ENCODE measurements at regions not wholly inside any gene's neighbourhood (a gene's known extent, or its start where the extent isn't known, plus 50 kb on each side); places are given as distances from the start of the nearest gene placed in this dataset.

DNA sequence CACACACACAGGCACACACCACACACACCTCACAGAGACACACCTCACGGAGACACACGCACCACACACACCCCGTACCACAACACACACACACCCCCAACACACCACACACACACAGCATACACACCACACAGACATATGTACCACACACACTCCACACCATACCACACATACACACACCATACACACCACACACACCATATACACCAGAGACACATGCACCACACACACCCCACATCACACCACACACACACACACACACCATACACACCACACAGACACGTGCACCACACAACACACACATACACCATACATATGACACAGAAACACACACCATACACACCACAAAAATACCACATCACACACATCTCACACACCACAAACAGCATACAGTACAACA lies 850.7 kb downstream of the RNF144A start:
- Mint-ChIP-seq H3K36me3 (ENCODE audit: insufficient read depth, unreplicated experiment) (no peaks in the 10 kb centered on the region), H3K4me3 (ENCODE audit: unreplicated experiment) (no peak overlapping the region), H3K4me1 (ENCODE audit: low read depth, unreplicated experiment) (no peaks in the 10 kb centered on the region), H3K27me3 (ENCODE audit: insufficient read depth, unreplicated experiment) (no peaks in the 10 kb centered on the region), H3K27ac (ENCODE audit: unreplicated experiment) (no peak overlapping the region), H3K9me3 (ENCODE audit: unreplicated experiment) (peaks cover 2% of the 10 kb centered on the region)
- intact Hi-C loops (cut with micrococcal nuclease; ENCODE audit: unreplicated experiment), result no loop called here
- no peaks in the 10 kb centered on the region for H3K4me1 ChIP-seq
- BruUV-seq (replicated peaks), result no TSS peak
- H3K9me3 ChIP-seq, result peaks cover 14% of the 10 kb centered on the region
- H3K4me3 ChIP-seq (ENCODE audit: low read depth, low read length), result no peak overlapping the region
- CTCF ChIA-PET, result no interaction called here
- no peaks in the 10 kb centered on the region for H3K36me3 ChIP-seq (ENCODE audit: control insufficient read depth, insufficient read depth, low read length)
- no peaks in the 10 kb centered on the region for H3K27me3 ChIP-seq (replicated peaks; ENCODE audit: control insufficient read depth, insufficient read depth, low read length)
- POLR2A ChIA-PET, result no interaction called here
- TF ChIP-seq, protein P1, sequence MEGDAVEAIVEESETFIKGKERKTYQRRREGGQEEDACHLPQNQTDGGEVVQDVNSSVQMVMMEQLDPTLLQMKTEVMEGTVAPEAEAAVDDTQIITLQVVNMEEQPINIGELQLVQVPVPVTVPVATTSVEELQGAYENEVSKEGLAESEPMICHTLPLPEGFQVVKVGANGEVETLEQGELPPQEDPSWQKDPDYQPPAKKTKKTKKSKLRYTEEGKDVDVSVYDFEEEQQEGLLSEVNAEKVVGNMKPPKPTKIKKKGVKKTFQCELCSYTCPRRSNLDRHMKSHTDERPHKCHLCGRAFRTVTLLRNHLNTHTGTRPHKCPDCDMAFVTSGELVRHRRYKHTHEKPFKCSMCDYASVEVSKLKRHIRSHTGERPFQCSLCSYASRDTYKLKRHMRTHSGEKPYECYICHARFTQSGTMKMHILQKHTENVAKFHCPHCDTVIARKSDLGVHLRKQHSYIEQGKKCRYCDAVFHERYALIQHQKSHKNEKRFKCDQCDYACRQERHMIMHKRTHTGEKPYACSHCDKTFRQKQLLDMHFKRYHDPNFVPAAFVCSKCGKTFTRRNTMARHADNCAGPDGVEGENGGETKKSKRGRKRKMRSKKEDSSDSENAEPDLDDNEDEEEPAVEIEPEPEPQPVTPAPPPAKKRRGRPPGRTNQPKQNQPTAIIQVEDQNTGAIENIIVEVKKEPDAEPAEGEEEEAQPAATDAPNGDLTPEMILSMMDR (IDR thresholded peaks at IDR 0.05; ENCODE audit: insufficient read depth in 1 of 2, low read depth in 1 of 2, low read length in 1 of 2, severe bottlenecking in 1 of 2, unreplicated experiment in 1 of 2), result no peak
- DNase-seq, result no peak

DNA sequence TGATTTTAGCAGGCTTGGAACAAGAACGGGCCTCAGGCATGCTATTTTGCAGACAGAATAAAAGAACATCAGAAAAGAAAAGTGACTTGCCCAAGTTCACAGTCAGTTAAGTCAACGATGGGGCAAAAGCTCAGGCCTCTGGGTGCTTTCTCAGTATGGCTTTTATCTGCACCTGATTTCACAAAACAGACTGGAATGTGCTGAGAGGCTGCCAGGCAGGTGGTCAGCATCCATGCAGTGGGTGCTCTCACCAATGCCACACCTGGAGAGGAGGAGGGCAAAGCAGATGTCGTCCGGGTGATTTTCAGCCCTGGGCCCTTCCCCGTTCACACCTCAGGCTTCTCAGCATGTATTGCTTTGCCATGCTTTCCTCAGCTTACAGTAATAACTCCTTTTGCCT lies 854.6 kb downstream of the RNF144A start:
- no TSS peak for BruUV-seq (replicated peaks)
- TF ChIP-seq, protein P1 (IDR thresholded peaks at IDR 0.05; ENCODE audit: insufficient read depth in 1 of 2, low read depth in 1 of 2, low read length in 1 of 2, severe bottlenecking in 1 of 2, unreplicated experiment in 1 of 2), result no peak
- no peaks in the 10 kb centered on the region for H3K27me3 Mint-ChIP-seq (ENCODE audit: insufficient read depth, unreplicated experiment)
- H3K4me1 ChIP-seq, result no peaks in the 10 kb centered on the region
- no peaks in the 10 kb centered on the region for H3K9me3 ChIP-seq
- no peak for DNase-seq
- H3K4me3 Mint-ChIP-seq (ENCODE audit: unreplicated experiment), result no peak overlapping the region
- no peaks in the 10 kb centered on the region for H3K36me3 Mint-ChIP-seq (ENCODE audit: insufficient read depth, unreplicated experiment)
- no peaks in the 10 kb centered on the region for H3K9me3 Mint-ChIP-seq (ENCODE audit: unreplicated experiment)
- H3K4me3 ChIP-seq (ENCODE audit: low read depth, low read length), result no peak overlapping the region
- no peaks in the 10 kb centered on the region for H3K4me1 Mint-ChIP-seq (ENCODE audit: low read depth, unreplicated experiment)
- no peaks in the 10 kb centered on the region for H3K27me3 ChIP-seq (replicated peaks; ENCODE audit: control insufficient read depth, insufficient read depth, low read length)
- ChIA-PET CTCF (no interaction called here), POLR2A (no interaction called here)
- no peak overlapping the region for H3K27ac Mint-ChIP-seq (ENCODE audit: unreplicated experiment)
- no peaks in the 10 kb centered on the region for H3K36me3 ChIP-seq (ENCODE audit: control insufficient read depth, insufficient read depth, low read length)
- intact Hi-C loops (cut with micrococcal nuclease; ENCODE audit: unreplicated experiment), result no loop called here

DNA sequence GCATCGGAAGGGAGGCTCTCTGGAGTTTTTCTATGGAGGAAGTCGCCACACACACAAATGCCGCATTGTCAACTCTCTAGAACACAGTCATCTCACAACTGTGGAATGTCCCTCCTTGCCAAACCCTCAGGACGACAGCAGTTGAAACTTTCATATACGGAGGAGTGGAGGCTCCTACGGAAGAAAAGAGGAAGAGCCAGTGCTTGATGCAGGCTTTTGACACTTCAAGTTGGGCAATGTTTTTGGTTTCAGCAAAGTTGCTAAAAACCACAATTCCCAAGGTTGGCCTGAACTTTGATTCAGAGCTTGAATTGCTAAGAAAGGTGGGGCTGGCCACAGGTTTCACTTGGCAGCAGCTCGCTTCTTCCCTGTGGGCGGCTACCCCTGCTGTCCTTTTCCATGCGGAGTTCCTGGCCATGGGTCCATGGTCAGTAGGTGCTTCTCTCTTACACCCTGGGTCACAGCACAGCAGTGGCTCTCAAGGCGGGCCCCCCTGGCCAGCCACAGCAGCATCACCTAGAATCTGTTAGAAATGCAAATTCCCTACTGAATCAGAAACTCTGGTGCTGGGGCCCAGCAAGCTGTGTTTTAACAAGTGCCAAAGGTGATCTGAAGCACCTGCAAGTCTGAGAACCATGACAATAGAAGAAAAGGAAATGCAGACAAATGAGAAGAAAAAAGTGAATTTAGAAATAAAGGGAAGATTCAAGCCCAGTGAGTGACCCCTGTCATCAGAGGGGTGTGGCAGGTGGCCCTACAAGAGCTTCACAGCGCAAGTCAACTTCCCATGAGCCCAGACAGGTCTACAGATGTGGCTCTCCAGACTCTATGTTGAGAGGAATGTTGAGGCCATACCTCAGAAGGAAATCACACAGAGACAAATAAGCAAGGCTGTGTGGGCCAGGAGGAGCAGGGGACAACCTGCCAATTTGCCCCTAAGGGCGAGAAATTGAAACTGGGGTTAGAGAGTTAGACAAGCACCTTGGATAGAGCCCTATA lies 856.4 kb downstream of the RNF144A start:
- no peaks in the 10 kb centered on the region for H3K27me3 Mint-ChIP-seq (ENCODE audit: insufficient read depth, unreplicated experiment)
- no peaks in the 10 kb centered on the region for H3K9me3 Mint-ChIP-seq (ENCODE audit: unreplicated experiment)
- H3K27ac Mint-ChIP-seq (ENCODE audit: unreplicated experiment), result no peak overlapping the region
- Histone ChIP-seq H3K36me3 (ENCODE audit: control insufficient read depth, insufficient read depth, low read length) (no peaks in the 10 kb centered on the region), H3K4me3 (ENCODE audit: low read depth, low read length) (no peak overlapping the region), H3K9me3 (no peaks in the 10 kb centered on the region), H3K4me1 (no peaks in the 10 kb centered on the region), H3K27me3 (replicated peaks; ENCODE audit: control insufficient read depth, insufficient read depth, low read length) (no peaks in the 10 kb centered on the region)
- intact Hi-C loops (cut with micrococcal nuclease; ENCODE audit: unreplicated experiment), result no loop called here
- CTCF ChIA-PET, result no interaction called here
- no peak for DNase-seq
- H3K4me3 Mint-ChIP-seq (ENCODE audit: unreplicated experiment), result no peak overlapping the region
- H3K4me1 Mint-ChIP-seq (ENCODE audit: low read depth, unreplicated experiment), result no peaks in the 10 kb centered on the region
- POLR2A ChIA-PET, result no interaction called here
- H3K36me3 Mint-ChIP-seq (ENCODE audit: insufficient read depth, unreplicated experiment), result no peaks in the 10 kb centered on the region
- BruUV-seq (replicated peaks), result no TSS peak
- TF ChIP-seq, protein P1 (IDR thresholded peaks at IDR 0.05; ENCODE audit: insufficient read depth in 1 of 2, low read depth in 1 of 2, low read length in 1 of 2, severe bottlenecking in 1 of 2, unreplicated experiment in 1 of 2), result no peak

Measured in Caco-2 (cell line).